GM12878 (cell line): ENCODE measurements at regions not wholly inside any gene's neighbourhood (a gene's known extent, or its start where the extent isn't known, plus 50 kb on each side); places are given as distances from the start of the nearest gene placed in this dataset.

Source experiments
- ATAC-seq: fragments of 200-7000 bp; cut with Tn5 transposase; 3 replicates; pipeline ENCODE4 v1.9.1; 2020; ENCODE audit warnings: mild to moderate bottlenecking, moderate library complexity
- BruUV-seq: library from RNA; stranded (reverse); fragments of 400-500 nt; replicated peaks from 2 replicates; lab custom pipeline; 2021; lab: Mats Ljungman, UMichigan
- CTCF ChIA-PET: fragments of 300-600 bp; sonication (Branson Sonifier 250); formaldehyde crosslinking; extraction: SDS; loops from one replicate; lab custom pipeline; 2021; ENCODE audit warnings: inconsistent platforms; lab: Yijun Ruan, JAX
- POLR2A ChIA-PET: fragments of 350-600 bp; formaldehyde crosslinking; extraction: SDS; loops from one replicate; lab custom pipeline; 2021; ENCODE audit warnings: inconsistent platforms; lab: Charles Lee
- RAD21 ChIA-PET: fragments of 300-600 bp; sonication (Branson Sonifier 250); formaldehyde crosslinking; loops from one replicate; lab custom pipeline; 2023; ENCODE audit warnings: antibody characterized with exemption; ENCODE audit not compliant: unreplicated experiment; lab: Charles Lee
- SMC1A ChIA-PET: fragments of 300-600 bp; sonication (Branson Sonifier 250); formaldehyde crosslinking; loops from one replicate; lab custom pipeline; 2023; ENCODE audit not compliant: unreplicated experiment, uncharacterized antibody; lab: Charles Lee
- DNase-seq: peaks from one replicate; pipeline ENCODE4 v3.0.0-alpha.2; 2011; ENCODE audit warnings: low read depth, low spot score
- FAIRE-seq: peaks from 3 replicates; lab custom pipeline; 2011; peaks lifted over from hg19 to GRCh38; lab: Jason Lieb, UNC
- H2AFZ ChIP-seq: 2 replicates; pipeline ENCODE4 v1.6.0; 2011; ENCODE audit warnings: low read depth, low read length, control low read depth; ENCODE audit not compliant: control insufficient read depth
- H3K27ac ChIP-seq: 2 replicates; pipeline ENCODE4 v1.5.1; 2011; ENCODE audit warnings: control low read depth; ENCODE audit not compliant: control insufficient read depth, insufficient read depth
- H3K27me3 ChIP-seq, 2 experiments: replicated peaks in 1 of 2; 2 replicates each; pipeline versions ENCODE4 v1.6.0 to v1.6.1; 2011; ENCODE audit warnings: low read length in 1 of 2; ENCODE audit not compliant: control insufficient read depth in 2 of 2, insufficient read depth in 2 of 2
- H3K36me3 ChIP-seq, 2 experiments: 2 replicates each; pipeline ENCODE4 v1.5.1; 2011; ENCODE audit warnings: low read length in 1 of 2; ENCODE audit not compliant: control insufficient read depth in 2 of 2, insufficient read depth in 2 of 2
- H3K4me1 ChIP-seq: 2 replicates; pipeline ENCODE4 v1.6.1; 2011; ENCODE audit warnings: mild to moderate bottlenecking, low read length, moderate library complexity, mixed read lengths; ENCODE audit not compliant: control insufficient read depth, insufficient read depth
- H3K4me2 ChIP-seq: 2 replicates; pipeline ENCODE4 v1.6.0; 2011; ENCODE audit warnings: control low read depth; ENCODE audit not compliant: control insufficient read depth, insufficient read depth
- H3K4me3 ChIP-seq: fragments of 200-600 bp; sonication (generic); 2 replicates; pipeline ENCODE4 v1.5.1; 2016
- H3K79me2 ChIP-seq: 2 replicates; pipeline ENCODE4 v1.6.0; 2011; ENCODE audit warnings: low read length; ENCODE audit not compliant: control insufficient read depth, insufficient read depth
- H3K9ac ChIP-seq: 2 replicates; pipeline ENCODE4 v1.8.0; 2011; ENCODE audit warnings: low read length, control low read depth, mixed read lengths; ENCODE audit not compliant: control insufficient read depth, insufficient read depth
- H3K9me3 ChIP-seq: replicated peaks from 3 replicates; pipeline ENCODE4 v1.5.1; 2011; ENCODE audit warnings: mild to moderate bottlenecking, low read length; ENCODE audit not compliant: control insufficient read depth, insufficient read depth
- H4K20me1 ChIP-seq: 2 replicates; pipeline ENCODE4 v1.6.0; 2011; ENCODE audit not compliant: control insufficient read depth, insufficient read depth
- CBX5 ChIP-seq: sonication (generic); IDR thresholded peaks from 2 replicates; pipeline ENCODE4 v1.6.1; 2016; ENCODE audit warnings: low read depth, moderate library complexity, mild to moderate bottlenecking, inconsistent platforms
- CHD2 ChIP-seq: IDR thresholded peaks from 2 replicates; pipeline ENCODE4 v1.6.1; 2011; ENCODE audit warnings: low read depth, low read length, improper control_type of control experiment, borderline replicate concordance
- E2F8 ChIP-seq: fragments of 450-650 bp; IDR thresholded peaks from 2 replicates; pipeline ENCODE4 v1.6.1; 2018; ENCODE audit warnings: mild to moderate bottlenecking, low read depth, moderate library complexity; ENCODE audit not compliant: partially characterized antibody
- ESRRA ChIP-seq: IDR thresholded peaks from 2 replicates; pipeline ENCODE4 v1.6.1; 2012; ENCODE audit warnings: mild to moderate bottlenecking, low read length, improper control_type of control experiment
- FOXK2 ChIP-seq: fragments of 450-650 bp; IDR thresholded peaks from 2 replicates; pipeline ENCODE4 v1.6.1; 2017; ENCODE audit warnings: mild to moderate bottlenecking, moderate library complexity
- MYC ChIP-seq: IDR thresholded peaks from 2 replicates; pipeline ENCODE4 v1.6.1; 2011; ENCODE audit warnings: mild to moderate bottlenecking, low read length, moderate library complexity, inconsistent platforms; ENCODE audit not compliant: insufficient read depth, insufficient replicate concordance, insufficient read length, severe bottlenecking
- POLR2AphosphoS2 ChIP-seq: IDR thresholded peaks from 2 replicates; pipeline ENCODE4 v1.6.1; 2011; ENCODE audit warnings: low read depth, mild to moderate bottlenecking, low read length, improper control_type of control experiment, moderate library complexity
- POLR2AphosphoS5 ChIP-seq: IDR thresholded peaks from 2 replicates; pipeline ENCODE4 v1.6.1; 2011; ENCODE audit warnings: mild to moderate bottlenecking, low read length, inconsistent platforms
- SKIL ChIP-seq: fragments of 450-650 bp; IDR thresholded peaks from 2 replicates; pipeline ENCODE4 v1.6.1; 2017; ENCODE audit warnings: mild to moderate bottlenecking, low read depth, inconsistent platforms; ENCODE audit not compliant: poor library complexity, severe bottlenecking
- SREBF1 ChIP-seq: IDR thresholded peaks from 2 replicates; pipeline ENCODE4 v1.6.1; 2012; ENCODE audit warnings: mild to moderate bottlenecking, low read length
- TARDBP ChIP-seq: IDR thresholded peaks from 2 replicates; pipeline ENCODE4 v1.6.1; 2016; ENCODE audit warnings: borderline replicate concordance
- WGBS: methylation state at CpG from one replicate; pipeline ENCODE4 v1.1.6; 2016; ENCODE audit warnings: low lambda C conversion rate; ENCODE audit not compliant: insufficient replicate concordance, insufficient coverage; ENCODE audit errors: missing lambda C conversion rate; 5-methylcytosine and 5-hydroxymethylcytosine counted together
- in situ Hi-C: fragments of 300-500 bp; cut with MboI; formaldehyde crosslinking; loops from 9 replicates; pipeline ENCODE4 v1.14.3; 2018; ENCODE audit warnings: mixed read lengths
- intact Hi-C: fragments of 100-400 bp; cut with micrococcal nuclease; formaldehyde crosslinking; loops from one replicate; pipeline ENCODE4 v1.14.2; 2022; ENCODE audit not compliant: unreplicated experiment

- ChIA-PET CTCF (interaction anchor here (6.8 to 6.9 kb wide), 2 partner anchors 41 to 79 kb away, joined by 52 to 106 read pairs; no protein-coding TSS in a partner anchor), RAD21 (interaction anchor here (4.6 kb wide), 1 partner anchor 78 kb away, joined by 41 read pairs; no protein-coding TSS in a partner anchor), SMC1A (interaction anchor here (1.2 to 3.8 kb wide), 3 partner anchors 21 to 80 kb away, joined by 3 to 21 read pairs (median 4); no protein-coding TSS in a partner anchor), POLR2A (no interaction called here)
- H3K4me3 ChIP-seq = no peak overlapping the region
- no peaks in the 10 kb centered on the region for H4K20me1 ChIP-seq
- no peak for ATAC-seq
- no peaks in the 10 kb centered on the region for H3K27me3 ChIP-seq
- TF ChIP-seq CBX5 = no peak
- TF ChIP-seq FOXK2 = no peak
- TF ChIP-seq TARDBP = no peak
- no peak for TF ChIP-seq POLR2AphosphoS2
- TF ChIP-seq CHD2 = no peak
- no peak for TF ChIP-seq ESRRA
- DNase-seq = no peak
- no peak overlapping the region for H3K4me2 ChIP-seq
- H3K36me3 ChIP-seq = no peaks in the 10 kb centered on the region
- 87% methylated on average over 5 of the region's 5 CpGs for WGBS
- H3K9me3 ChIP-seq = no peaks in the 10 kb centered on the region; the same call in 2 of the 3 replicates
- no peak overlapping the region for H3K9ac ChIP-seq
- peaks cover 39% of the 10 kb centered on the region for H3K4me1 ChIP-seq
- no peak for FAIRE-seq
- in situ Hi-C loops = no loop called here
- H3K27ac ChIP-seq = no peak overlapping the region
- no peak overlapping the region for H2AFZ ChIP-seq
- intact Hi-C loops = no loop called here
- no peaks in the 10 kb centered on the region for H3K79me2 ChIP-seq
- no TSS peak for BruUV-seq
Measured at GRCh38 chr3:159926573-159926972, 62.1 kb upstream of the IL12A start.

- Histone ChIP-seq H3K9ac (no peak overlapping the region), H3K79me2 (no peaks in the 10 kb centered on the region), H3K27me3 (no peaks in the 10 kb centered on the region), H3K36me3 (no peaks in the 10 kb centered on the region), H3K4me3 (no peak overlapping the region), H3K4me2 (no peak overlapping the region), H4K20me1 (no peaks in the 10 kb centered on the region), H3K4me1 (peaks cover 27% of the 10 kb centered on the region), H3K27ac (no peak overlapping the region), H2AFZ (no peak overlapping the region), H3K9me3 (no peaks in the 10 kb centered on the region; the same call in 1 of the 3 replicates)
- no peak for DNase-seq
- ChIA-PET CTCF (interaction anchor here (0.6 to 6.8 kb wide), 6 partner anchors 8 to 83 kb away, joined by 3 to 106 read pairs (median 11); partner anchors contain the start of gene IL12A), POLR2A (no interaction called here), SMC1A (interaction anchor here (1.0 to 3.8 kb wide), 6 partner anchors 42 to 485 kb away, joined by 3 to 30 read pairs (median 4); no protein-coding TSS in a partner anchor), RAD21 (interaction anchor here (2.2 to 4.6 kb wide), 2 partner anchors 43 to 77 kb away, joined by 16 to 41 read pairs; no protein-coding TSS in a partner anchor)
- ATAC-seq = no peak
- BruUV-seq = no TSS peak
- no peak for FAIRE-seq
- intact Hi-C loops = no loop called here
- in situ Hi-C loops = no loop called here
- TF ChIP-seq POLR2AphosphoS5 (no peak), SREBF1 (no peak), E2F8 (no peak), MYC (no peak), SKIL (no peak)
- 96% methylated on average over 2 of the region's 2 CpGs for WGBS
Measured at GRCh38 chr3:159928071-159928491, 60.6 kb upstream of the IL12A start.
